GM12892 (cell line): ENCODE measurements at regions not wholly inside any gene's neighbourhood (a gene's known extent, or its start where the extent isn't known, plus 50 kb on each side); places are given as distances from the start of the nearest gene placed in this dataset.
"Not testable (repeated sequence)": the region's sequence is repeated elsewhere in the genome, so short reads cannot be mapped to it uniquely, and the experiment has no call there.

Source experiments
- POLR2A ChIP-seq: IDR thresholded peaks from 2 replicates; pipeline ENCODE4 v1.6.1; 2011; ENCODE audit warnings: low read depth, low read length, control low read depth
- POLR2AphosphoS5 ChIP-seq: IDR thresholded peaks from 2 replicates; pipeline ENCODE4 v1.6.1; 2011; ENCODE audit warnings: low read depth, low read length, control low read depth

DNA sequence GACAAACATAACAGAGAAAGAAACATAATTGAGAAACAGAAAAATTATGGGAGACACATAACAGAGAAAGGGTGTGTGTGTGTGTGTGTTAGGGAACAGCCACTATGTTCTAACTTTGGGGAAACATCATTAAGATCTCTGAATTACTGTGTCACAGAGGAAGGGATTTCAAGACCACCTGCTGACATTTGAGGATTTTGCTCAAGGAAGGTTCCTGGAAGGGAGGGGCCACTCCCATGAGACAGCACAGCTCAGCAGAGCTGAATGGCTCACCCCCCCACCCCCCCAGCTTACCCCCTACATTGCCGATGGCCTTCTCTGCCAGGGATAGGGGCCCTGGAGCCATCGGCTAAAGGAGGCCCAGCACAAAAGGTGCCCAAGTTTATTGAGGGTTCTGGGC lies 124.6 kb upstream of the ZNF469 start:
- TF ChIP-seq POLR2AphosphoS5, POLR2A: not testable (repeated sequence)
